ENCODE measurements at regions not wholly inside any gene's neighbourhood (a gene's known extent, or its start where the extent isn't known, plus 50 kb on each side); places are given as distances from the start of the nearest gene placed in this dataset.

DNA sequence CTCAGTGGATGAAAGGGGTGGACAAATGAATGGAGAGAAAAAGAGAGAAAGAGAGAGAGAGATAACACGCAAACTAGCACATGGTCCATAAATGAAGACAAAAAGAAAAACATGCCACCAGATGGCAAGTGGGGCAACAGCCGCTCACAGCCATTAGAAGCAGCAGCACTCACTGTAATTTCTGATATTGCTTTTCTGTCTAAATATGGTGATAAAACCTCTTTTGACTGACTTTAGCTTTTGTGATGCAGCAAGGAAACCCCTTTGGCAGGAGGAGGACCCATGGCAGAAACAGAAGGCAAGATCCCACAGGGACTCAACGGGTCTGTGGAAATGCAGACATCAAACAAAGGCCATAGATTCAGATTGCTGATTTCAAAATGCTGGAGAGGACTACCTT is 88.0 kb upstream of the CDH20 start:
- H3K27ac Mint-ChIP-seq (ENCODE audit: unreplicated experiment) = no peak overlapping the region
- H3K9me3 Mint-ChIP-seq (ENCODE audit: unreplicated experiment) = no peaks in the 10 kb centered on the region
- H3K27me3 Mint-ChIP-seq (ENCODE audit: unreplicated experiment) = peaks cover 1% of the 10 kb centered on the region
- TF ChIP-seq CTCF (IDR thresholded peaks at IDR 0.05; ENCODE audit: unreplicated experiment) = no peak
- DNase-seq (ENCODE audit: low spot score) = no peak
- H3K4me3 Mint-ChIP-seq (ENCODE audit: unreplicated experiment) = no peak overlapping the region
- H3K36me3 Mint-ChIP-seq (ENCODE audit: low read depth, unreplicated experiment) = no peaks in the 10 kb centered on the region
- H3K4me1 Mint-ChIP-seq (ENCODE audit: unreplicated experiment) = no peaks in the 10 kb centered on the region

GRCh38 chr18:61248589-61248988 is 84.6 kb upstream of the CDH20 start:
- TF ChIP-seq CTCF (IDR thresholded peaks at IDR 0.05; ENCODE audit: unreplicated experiment) = no peak
- Mint-ChIP-seq H3K36me3 (ENCODE audit: low read depth, unreplicated experiment) (no peaks in the 10 kb centered on the region), H3K27me3 (ENCODE audit: unreplicated experiment) (no peaks in the 10 kb centered on the region), H3K27ac (ENCODE audit: unreplicated experiment) (no peak overlapping the region), H3K9me3 (ENCODE audit: unreplicated experiment) (no peaks in the 10 kb centered on the region), H3K4me3 (ENCODE audit: unreplicated experiment) (no peak overlapping the region), H3K4me1 (ENCODE audit: unreplicated experiment) (no peaks in the 10 kb centered on the region)
- no peak for DNase-seq (ENCODE audit: low spot score)

GRCh38 chr18:61256291-61256690 is 76.9 kb upstream of the CDH20 start:
- H3K27ac Mint-ChIP-seq (ENCODE audit: unreplicated experiment) = no peak overlapping the region
- H3K9me3 Mint-ChIP-seq (ENCODE audit: unreplicated experiment) = no peaks in the 10 kb centered on the region
- TF ChIP-seq CTCF (IDR thresholded peaks at IDR 0.05; ENCODE audit: unreplicated experiment) = no peak
- peaks cover 6% of the 10 kb centered on the region for H3K4me1 Mint-ChIP-seq (ENCODE audit: unreplicated experiment)
- H3K27me3 Mint-ChIP-seq (ENCODE audit: unreplicated experiment) = no peaks in the 10 kb centered on the region
- H3K36me3 Mint-ChIP-seq (ENCODE audit: low read depth, unreplicated experiment) = no peaks in the 10 kb centered on the region
- no peak overlapping the region for H3K4me3 Mint-ChIP-seq (ENCODE audit: unreplicated experiment)
- DNase-seq (ENCODE audit: low spot score) = no peak

GRCh38 chr18:61261870-61262269 is 71.4 kb upstream of the CDH20 start:
- no peak for TF ChIP-seq CTCF (IDR thresholded peaks at IDR 0.05; ENCODE audit: unreplicated experiment)
- Mint-ChIP-seq H3K9me3 (ENCODE audit: unreplicated experiment) (no peaks in the 10 kb centered on the region), H3K36me3 (ENCODE audit: low read depth, unreplicated experiment) (no peaks in the 10 kb centered on the region), H3K4me1 (ENCODE audit: unreplicated experiment) (peaks cover 4% of the 10 kb centered on the region), H3K27ac (ENCODE audit: unreplicated experiment) (no peak overlapping the region), H3K4me3 (ENCODE audit: unreplicated experiment) (no peak overlapping the region), H3K27me3 (ENCODE audit: unreplicated experiment) (peaks cover 3% of the 10 kb centered on the region)
- no peak for DNase-seq (ENCODE audit: low spot score)

DNA sequence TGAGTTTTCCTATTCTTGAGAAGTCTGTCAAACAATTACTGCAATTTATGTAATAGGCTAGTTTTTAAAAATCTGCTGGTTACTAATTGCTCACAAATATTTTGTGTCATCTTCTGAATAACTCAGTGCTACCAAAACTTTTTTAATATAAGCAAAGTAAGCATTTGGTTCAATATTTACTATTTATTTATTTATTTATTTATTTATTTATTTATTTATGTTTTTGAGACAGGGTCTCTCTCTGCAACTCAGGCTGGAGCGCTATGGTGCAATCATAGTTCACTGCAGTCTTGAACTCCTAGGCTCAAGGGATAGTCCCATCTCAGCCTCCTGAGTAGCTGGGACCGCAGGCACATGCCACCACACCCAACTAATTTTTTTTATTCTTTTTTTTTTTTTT is 60.4 kb upstream of the CDH20 start:
- no peak overlapping the region for H3K4me3 Mint-ChIP-seq (ENCODE audit: unreplicated experiment)
- no peak for TF ChIP-seq CTCF (IDR thresholded peaks at IDR 0.05; ENCODE audit: unreplicated experiment)

More for the DNA sequence above, 60.4 kb upstream of the CDH20 start:
- Mint-ChIP-seq H3K4me1 (ENCODE audit: unreplicated experiment) (no peaks in the 10 kb centered on the region), H3K27me3 (ENCODE audit: unreplicated experiment) (peaks cover 2% of the 10 kb centered on the region), H3K27ac (ENCODE audit: unreplicated experiment) (no peak overlapping the region), H3K9me3 (ENCODE audit: unreplicated experiment) (no peaks in the 10 kb centered on the region), H3K36me3 (ENCODE audit: low read depth, unreplicated experiment) (no peaks in the 10 kb centered on the region)
- no peak for DNase-seq (ENCODE audit: low spot score)

Data from endothelial cell (in vitro differentiated cells).